ENCODE measurements at regions not wholly inside any gene's neighbourhood (a gene's known extent, or its start where the extent isn't known, plus 50 kb on each side); places are given as distances from the start of the nearest gene placed in this dataset.

- no peak for TF ChIP-seq CTCF (IDR thresholded peaks at IDR 0.05)
- intact Hi-C loops (cut with DNase I; ENCODE audit: low total_unique reads) = no loop called here
- DNase-seq = no peak
- no peak overlapping the region for H3K4me3 ChIP-seq
- H3K4me1 ChIP-seq = no peaks in the 10 kb centered on the region
- H3K27me3 ChIP-seq = no peaks in the 10 kb centered on the region
- WGBS, 2 donors = 89 to 94% methylated on average over 5 to 6 of the region's 6 CpGs
- H3K27ac ChIP-seq = no peak overlapping the region
- no peaks in the 10 kb centered on the region for H3K9me3 ChIP-seq
- H3K36me3 ChIP-seq (ENCODE audit: low read depth, missing control alignments) = no peaks in the 10 kb centered on the region
Measured at GRCh38 chr3:160152638-160153037, 72.6 kb upstream of the C3orf80 start.

- Histone ChIP-seq H3K4me1 (no peaks in the 10 kb centered on the region), H3K9me3 (no peaks in the 10 kb centered on the region), H3K36me3 (ENCODE audit: low read depth, missing control alignments) (no peaks in the 10 kb centered on the region), H3K27ac (no peak overlapping the region), H3K27me3 (no peaks in the 10 kb centered on the region), H3K4me3 (no peak overlapping the region)
- DNase-seq = no peak
- intact Hi-C loops (cut with DNase I; ENCODE audit: low total_unique reads) = no loop called here
- TF ChIP-seq CTCF (IDR thresholded peaks at IDR 0.05) (no peak), POLR2A (IDR thresholded peaks at IDR 0.05) (no peak)
- 78 to 91% methylated on average over 4 of the region's 4 CpGs for WGBS, 2 donors
Measured at GRCh38 chr3:160154033-160154432, 71.2 kb upstream of the C3orf80 start.

- DNase-seq = no peak
Measured at GRCh38 chr3:160154596-160154995, 70.6 kb upstream of the C3orf80 start.

GRCh38 chr3:160157321-160157720 is 67.9 kb upstream of the C3orf80 start:
- H3K4me3 ChIP-seq = no peak overlapping the region
- no peak for DNase-seq
- intact Hi-C loops (cut with DNase I; ENCODE audit: low total_unique reads) = no loop called here
- no peaks in the 10 kb centered on the region for H3K36me3 ChIP-seq (ENCODE audit: low read depth, missing control alignments)
- no peak for TF ChIP-seq POLR2A (IDR thresholded peaks at IDR 0.05)
- TF ChIP-seq CTCF (IDR thresholded peaks at IDR 0.05) = no peak
- H3K27me3 ChIP-seq = no peaks in the 10 kb centered on the region
- WGBS, 2 donors = 61 to 100% methylated on average over 1 of the region's 1 CpG
- no peaks in the 10 kb centered on the region for H3K9me3 ChIP-seq
- H3K4me1 ChIP-seq = no peaks in the 10 kb centered on the region
- no peak overlapping the region for H3K27ac ChIP-seq

More at GRCh38 chr3:160154596-160154995, 70.6 kb upstream of the C3orf80 start:
- TF ChIP-seq POLR2A (IDR thresholded peaks at IDR 0.05) (no peak), CTCF (IDR thresholded peaks at IDR 0.05) (no peak)
- no peak overlapping the region for H3K4me3 ChIP-seq
- no peaks in the 10 kb centered on the region for H3K9me3 ChIP-seq
- H3K27me3 ChIP-seq = no peaks in the 10 kb centered on the region
- intact Hi-C loops (cut with DNase I; ENCODE audit: low total_unique reads) = no loop called here
- no peaks in the 10 kb centered on the region for H3K36me3 ChIP-seq (ENCODE audit: low read depth, missing control alignments)
- WGBS, 2 donors = 60 to 77% methylated on average over 2 of the region's 2 CpGs
- no peak overlapping the region for H3K27ac ChIP-seq
- no peaks in the 10 kb centered on the region for H3K4me1 ChIP-seq

GRCh38 chr3:160159341-160159740 is 65.9 kb upstream of the C3orf80 start:
- WGBS, 2 donors = 72 to 81% methylated on average over 2 of the region's 2 CpGs
- intact Hi-C loops (cut with DNase I; ENCODE audit: low total_unique reads) = no loop called here
- TF ChIP-seq POLR2A (IDR thresholded peaks at IDR 0.05) (no peak), CTCF (IDR thresholded peaks at IDR 0.05) (no peak)

More at GRCh38 chr3:160159341-160159740, 65.9 kb upstream of the C3orf80 start:
- Histone ChIP-seq H3K4me1 (no peaks in the 10 kb centered on the region), H3K4me3 (no peak overlapping the region), H3K27me3 (no peaks in the 10 kb centered on the region), H3K27ac (no peak overlapping the region), H3K9me3 (no peaks in the 10 kb centered on the region), H3K36me3 (ENCODE audit: low read depth, missing control alignments) (no peaks in the 10 kb centered on the region)
- DNase-seq = no peak
